SK-N-DZ (cell line): ENCODE measurements at regions not wholly inside any gene's neighbourhood (a gene's known extent, or its start where the extent isn't known, plus 50 kb on each side); places are given as distances from the start of the nearest gene placed in this dataset.

Source experiments
- DNase-seq: peaks from one replicate; pipeline ENCODE4 v3.0.0-alpha.2; 2015; ENCODE audit warnings: low spot score

DNA sequence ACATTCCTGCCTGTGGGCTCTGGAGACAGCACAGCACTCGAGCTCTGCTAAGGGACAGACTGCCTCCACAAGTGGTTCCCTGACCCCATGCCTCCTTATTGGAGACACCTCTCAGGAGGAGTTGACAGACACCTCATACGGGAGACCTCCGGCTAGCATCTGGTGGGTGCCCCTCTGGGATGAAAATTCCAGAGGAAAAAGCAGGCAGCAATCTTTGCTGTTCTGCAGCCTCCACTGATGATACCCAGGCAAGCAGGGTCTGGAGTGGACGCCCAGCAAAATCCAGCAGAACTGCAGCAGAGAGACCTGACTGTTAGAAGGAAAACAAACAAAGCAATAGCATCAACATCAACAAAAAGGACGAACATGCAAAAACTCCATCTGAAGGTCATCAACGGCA, 639.4 kb downstream of the SLC16A7 start:
- no peak for DNase-seq

DNA sequence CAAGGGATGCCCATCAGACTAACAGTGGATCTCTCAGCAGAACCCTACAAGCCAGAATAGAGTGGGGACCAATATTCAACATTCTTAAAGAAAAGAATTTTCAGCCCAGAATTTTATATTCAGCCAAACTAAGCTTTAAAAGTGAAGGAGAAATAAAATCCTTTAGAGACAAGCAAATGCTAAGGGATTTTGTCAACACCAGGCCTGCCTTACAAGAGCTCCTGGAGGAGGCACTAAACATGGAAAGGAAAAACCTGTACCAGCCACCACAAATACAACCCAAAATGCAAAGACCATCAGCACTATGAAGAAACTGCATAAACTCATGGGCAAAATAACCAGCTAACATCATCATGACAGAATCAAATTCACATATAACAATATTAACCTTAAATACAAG, 640.6 kb downstream of the SLC16A7 start:
- DNase-seq, result peak; percentile 42

DNA sequence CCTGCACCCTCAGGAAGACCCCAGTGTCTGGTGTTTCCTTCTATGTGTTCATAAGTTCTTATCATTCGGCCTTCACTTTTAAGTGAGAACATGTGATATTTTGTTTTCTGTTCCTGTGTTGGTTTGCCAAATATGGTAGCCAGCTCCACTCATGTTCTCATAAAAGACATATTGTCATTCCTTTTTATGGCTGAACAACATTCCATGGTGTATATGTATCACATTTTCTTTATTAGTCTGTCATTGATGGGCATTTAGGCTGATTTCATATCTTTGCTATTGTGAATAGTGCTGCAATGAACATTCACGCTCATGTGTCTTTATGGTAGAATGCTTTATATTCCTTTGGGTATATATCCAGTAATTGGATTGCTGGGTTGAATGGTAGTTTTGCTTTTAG, 645.1 kb downstream of the SLC16A7 start:
- DNase-seq, result no peak

DNA sequence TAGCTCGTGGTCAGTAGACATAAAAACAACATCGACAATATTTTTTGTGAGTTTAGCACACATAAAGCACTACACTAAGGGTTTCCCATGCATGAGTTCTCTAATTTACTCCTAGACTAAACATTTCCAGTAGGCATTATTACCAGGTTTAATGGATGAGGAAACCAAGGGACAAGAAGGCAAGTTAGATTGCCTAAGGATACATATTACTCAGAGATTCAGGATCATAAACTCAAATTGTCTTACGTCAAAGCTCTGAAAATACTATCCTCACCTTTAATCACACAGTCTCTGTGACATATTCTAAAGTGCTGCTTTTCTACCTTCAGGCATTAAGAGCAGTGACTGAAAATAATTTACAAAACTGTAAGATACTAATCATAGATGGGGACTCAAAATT, 655.3 kb downstream of the SLC16A7 start:
- DNase-seq, result no peak

DNA sequence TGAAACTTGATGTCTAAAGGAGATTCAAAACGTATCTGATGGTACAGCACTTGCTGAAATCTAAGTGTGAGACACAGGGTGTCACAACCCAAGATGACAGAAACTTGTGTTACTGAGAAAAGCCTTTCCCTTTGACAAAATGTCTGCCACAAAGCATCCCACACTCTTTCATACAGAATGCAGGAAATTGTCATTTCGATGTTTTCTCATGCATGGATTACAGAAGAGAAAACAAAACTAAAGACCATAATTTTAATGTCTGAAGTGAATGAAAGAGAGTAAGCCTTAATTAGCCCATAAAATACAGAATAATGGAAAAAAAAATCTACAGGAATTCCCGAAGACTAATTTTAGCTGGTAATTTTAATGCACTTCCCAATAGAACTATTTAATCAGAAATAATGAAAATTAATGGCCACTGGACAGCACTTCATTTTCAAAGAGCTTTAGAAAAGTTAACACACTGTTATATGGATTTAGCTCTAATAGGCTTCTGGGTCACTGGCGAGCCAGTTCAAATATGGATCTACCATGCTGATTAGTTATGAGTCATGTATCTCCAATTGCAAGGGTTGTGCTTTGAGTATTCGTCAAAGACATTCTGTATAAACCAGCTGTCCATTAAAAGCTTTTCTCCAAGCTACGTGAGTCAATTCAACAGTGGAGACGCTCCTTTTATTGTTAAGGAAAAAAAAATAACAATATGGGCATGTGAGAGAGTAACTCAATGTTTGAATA, 656.7 kb downstream of the SLC16A7 start:
- no peak for DNase-seq

DNA sequence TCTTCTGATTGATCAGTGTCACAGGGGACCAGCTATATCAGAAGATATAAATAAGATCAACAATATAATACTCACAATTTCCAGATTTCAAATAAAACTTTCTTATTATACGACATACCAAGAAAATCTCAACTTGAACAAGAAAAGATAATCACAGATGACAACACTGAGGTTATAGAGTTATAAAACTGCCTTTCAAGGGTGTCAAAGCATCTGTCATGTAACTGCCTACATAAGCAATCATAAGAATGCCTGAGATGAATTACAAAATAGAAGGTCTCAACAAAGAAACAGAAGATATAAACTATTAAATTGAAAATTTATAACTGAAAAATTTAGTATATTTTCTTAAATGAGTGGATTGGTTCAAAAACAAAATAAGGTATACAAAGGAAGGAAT, 659.2 kb downstream of the SLC16A7 start:
- no peak for DNase-seq

DNA sequence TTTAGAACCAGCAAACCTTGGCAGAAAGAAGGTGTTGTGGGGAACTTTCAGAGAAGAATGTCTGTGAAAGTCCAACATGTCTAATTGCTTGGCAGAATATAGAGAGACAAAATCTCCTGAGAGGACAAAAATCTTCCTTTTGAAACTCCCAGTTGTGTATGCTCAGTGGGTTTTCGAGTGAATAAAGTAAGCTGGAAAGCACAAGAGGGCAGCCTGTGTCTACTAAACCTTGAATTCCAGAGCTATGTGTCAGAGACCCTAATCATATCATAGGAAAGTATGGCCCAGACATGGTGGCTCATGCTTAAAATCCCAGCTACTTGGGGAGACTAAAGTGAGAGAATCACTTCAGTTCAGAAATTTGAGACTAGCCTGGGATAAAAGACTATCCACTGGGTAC, 661.2 kb downstream of the SLC16A7 start:
- peak; percentile 17 for DNase-seq

DNA sequence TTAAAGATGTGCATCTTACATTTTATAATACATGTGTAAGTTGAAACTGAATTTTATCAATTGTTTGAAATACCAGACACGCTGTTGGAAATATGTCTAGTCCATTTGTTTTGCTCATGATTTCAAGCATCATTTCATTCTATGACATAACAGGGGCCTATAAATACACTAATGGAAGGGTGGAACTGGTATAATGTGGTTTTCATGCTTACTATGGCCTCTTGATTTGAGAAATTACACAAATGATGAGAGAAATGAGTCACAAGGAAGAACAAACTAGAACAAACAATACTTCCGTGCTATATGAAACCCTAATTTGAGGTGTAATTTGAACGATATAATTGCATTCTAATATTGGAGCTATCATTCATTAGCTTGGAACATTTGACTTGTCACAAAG, 663.4 kb downstream of the SLC16A7 start:
- DNase-seq, result no peak

DNA sequence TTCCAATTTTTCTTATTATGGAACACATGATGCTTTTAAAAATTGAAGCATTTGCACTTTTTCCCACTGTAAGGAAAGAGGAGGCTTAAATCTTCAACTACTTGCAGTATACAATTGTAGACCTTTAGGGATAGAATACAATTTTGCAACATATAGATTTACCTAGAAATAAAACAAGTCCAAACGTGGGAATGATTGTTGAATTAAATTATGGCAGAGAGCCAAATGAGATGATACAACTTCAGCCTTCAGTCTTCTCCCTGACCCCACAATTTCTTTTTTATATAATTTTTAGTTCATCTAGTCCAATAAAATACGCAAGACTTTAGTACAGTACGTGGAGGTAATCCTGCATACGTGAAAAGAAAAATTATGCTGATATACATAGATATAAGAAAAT, 666.5 kb downstream of the SLC16A7 start:
- DNase-seq, result no peak

DNA sequence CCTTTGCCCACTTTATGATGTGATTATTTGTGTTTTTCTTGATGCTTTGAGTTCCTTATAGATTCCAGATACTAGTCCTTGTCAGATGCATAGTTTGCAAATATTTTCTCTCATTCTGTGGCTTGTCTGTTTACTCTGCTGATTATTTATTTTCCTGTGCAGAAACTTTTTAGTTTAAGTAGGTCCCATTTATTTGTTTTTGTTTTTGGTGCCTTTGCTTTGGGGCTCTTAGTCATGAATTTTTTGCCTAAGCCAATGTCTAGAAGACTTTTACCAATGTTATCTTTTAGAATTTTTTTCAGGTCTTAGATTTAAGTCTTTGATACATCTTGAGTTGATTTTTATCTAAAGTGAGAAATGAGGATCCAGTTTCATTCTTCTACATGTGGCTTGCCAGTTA, 667.3 kb downstream of the SLC16A7 start:
- DNase-seq, result no peak

DNA sequence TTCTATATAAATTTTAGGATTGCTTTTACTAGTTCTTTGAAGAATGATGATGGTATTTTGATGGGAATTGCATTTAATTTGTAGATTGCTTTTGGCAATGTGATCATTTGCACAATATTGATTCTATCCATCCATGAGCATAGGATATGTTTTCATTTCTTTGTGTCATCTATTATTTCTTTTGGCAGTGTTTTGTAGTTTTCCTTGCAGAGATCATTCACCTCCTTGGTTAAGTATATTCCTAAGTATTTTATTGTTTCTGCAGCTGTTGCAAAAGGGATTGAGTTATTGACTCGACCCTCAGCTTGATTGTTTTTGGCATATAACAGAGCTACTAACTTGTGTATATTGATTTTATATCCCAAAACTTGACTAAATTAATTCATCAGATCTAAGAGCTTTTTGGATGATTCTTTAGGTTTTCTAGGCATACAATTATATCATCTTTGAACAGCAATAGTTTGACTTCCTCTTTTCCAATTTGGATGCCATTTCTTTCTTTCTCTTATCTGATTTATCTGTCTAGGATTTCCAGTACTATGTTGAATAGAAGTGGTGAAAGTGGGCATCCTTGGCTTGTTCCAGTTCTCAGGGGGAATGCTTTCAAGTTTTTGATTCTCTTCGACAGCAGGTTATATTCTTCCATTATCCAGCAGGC, 668.1 kb downstream of the SLC16A7 start:
- no peak for DNase-seq

DNA sequence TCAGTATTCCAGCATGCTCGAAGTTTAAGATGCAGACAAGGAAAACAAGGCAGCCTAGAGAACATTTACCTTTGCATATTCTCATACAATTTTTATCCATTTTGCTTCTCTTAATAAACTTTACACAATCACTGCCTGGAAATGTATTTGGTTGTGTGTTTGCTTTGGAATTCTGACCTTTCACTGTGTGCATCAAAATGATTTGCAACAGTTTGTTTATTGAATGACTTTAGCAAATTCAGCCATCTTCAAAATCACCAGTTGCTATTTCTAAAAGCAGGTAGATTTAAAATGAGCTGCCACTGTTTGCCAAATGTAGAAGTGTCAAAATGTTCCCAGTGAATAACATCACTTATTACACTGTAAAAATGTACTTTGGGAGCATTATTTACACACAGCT, 669.9 kb downstream of the SLC16A7 start:
- DNase-seq, result no peak

DNA sequence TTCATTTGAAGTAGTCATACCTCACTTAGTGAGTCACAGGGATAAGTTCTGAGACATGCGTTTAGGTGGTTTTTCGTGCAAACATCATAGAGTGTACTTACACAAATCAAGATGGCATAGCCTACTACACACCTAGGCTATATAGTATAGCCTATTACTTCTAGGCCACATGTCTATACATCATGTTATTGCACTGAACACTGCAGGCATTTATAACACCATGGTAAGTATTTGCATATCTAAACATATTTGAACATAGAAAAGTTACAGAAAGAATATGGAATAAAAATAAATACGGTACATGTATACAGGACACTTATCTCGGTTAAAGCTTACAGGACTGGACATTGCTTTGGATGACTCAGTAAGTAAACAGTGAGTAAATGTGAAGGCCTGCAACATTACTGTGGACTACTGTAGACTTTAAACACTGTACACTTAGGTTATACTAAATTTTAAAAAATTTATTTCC, 670.6 kb downstream of the SLC16A7 start:
- DNase-seq, result no peak

DNA sequence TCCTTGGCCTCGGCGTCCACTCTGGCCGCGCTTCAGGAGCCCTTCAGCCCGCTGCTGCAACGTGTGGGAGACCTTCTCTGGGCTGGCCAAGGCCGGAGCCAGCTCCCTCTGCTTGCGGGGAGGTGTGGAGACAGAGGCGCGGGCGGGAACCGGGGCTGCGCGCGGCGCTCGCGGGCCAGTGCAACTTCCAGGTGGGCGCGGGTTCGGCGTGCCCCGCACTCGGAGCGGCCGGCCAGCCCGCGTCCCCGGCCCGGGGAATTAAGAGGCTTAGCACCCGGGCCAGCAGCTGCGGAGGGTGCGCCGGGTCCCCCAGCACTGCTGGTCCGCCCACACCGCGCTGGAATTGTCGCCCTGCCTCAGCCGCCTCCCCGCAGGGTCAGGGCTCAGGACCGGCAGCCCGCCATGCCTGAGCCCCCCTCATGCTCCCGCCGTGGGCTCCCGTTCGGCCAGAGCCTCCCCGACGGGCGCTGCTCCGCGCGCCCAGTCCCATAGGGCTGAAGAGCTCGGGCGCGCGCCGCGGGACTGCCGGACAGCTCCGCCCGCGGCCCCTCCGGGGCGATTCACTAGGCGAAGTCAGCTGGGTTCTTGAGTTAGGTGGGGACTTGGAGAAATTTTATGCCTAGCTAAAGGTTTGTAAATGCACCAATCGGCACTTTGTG, 673.9 kb downstream of the SLC16A7 start:
- DNase-seq, result no peak

DNA sequence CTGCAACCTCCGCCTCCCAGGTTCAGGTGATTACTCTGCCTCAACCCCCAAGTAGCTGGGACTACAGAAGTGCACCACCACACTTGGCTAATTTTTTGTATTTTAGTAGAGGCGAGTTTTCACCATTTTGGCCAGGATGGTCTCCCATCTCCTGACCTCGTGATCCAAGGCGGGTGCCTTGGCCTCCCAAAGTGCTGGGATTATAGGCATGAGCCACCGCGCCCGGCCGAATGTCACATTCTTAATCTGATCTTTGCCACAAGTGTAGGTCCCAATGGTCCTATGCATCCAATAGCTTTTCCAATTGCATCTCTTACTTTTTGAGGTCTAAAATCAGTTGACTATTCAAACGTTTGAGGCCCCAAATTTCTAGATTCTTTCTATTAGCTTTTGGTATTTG, 676.0 kb downstream of the SLC16A7 start:
- DNase-seq, result no peak

DNA sequence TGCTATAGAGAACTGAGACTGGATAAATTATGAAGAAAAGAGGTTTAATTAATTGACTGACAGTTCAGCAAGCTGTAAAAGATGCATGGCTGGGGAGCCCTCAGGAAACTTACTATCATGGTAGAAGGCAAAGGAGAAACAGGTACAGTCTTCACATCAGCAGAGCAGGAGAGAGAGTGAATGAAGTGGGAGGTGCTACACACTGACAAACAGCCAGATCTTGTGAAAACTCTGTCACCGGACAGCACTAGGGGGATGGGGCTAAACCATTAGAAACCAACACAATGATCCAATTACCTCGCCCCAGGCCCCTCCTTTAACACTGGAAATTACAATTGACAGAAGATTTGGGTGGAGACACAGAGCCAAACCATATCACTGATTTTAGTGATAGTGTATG, 682.4 kb downstream of the SLC16A7 start:
- DNase-seq, result no peak

DNA sequence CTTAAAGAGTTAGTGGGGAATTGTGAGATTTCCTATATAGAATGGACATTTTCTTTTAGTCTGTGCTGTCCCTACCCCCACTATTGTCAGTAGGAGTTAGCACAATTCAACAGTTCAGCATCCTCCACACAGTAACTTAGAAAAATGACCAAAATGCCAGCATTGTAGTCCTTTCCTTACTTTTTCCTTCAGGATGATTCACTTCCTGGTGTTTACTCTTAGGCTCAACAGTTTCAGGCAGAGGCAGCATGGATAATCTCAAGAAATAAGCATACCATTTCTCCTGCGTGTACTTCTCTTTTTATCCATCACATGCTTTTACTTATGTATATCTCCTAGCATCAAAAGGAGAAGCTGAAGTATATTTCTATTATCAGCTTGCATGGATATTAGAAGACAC, 683.4 kb downstream of the SLC16A7 start:
- DNase-seq, result no peak

DNA sequence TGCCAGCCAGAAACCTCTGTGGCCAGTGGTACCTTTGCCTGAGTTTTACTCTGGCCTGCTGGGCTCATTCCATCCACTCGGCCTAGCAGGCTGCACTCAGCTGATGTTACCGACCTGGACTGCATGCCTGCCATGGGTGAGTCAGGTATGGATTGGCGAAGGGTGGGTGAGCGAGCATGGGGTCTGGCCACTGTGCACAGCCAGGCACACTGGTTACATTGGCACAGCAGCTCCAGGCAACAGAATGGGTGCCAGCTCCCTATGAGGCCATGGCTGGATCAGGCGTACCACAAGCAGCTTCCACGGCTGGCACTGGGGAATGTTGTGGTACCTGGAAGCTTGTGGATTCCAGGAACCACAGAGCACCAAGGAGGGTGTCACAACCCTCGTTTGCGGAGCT, 685.7 kb downstream of the SLC16A7 start:
- DNase-seq, result no peak

DNA sequence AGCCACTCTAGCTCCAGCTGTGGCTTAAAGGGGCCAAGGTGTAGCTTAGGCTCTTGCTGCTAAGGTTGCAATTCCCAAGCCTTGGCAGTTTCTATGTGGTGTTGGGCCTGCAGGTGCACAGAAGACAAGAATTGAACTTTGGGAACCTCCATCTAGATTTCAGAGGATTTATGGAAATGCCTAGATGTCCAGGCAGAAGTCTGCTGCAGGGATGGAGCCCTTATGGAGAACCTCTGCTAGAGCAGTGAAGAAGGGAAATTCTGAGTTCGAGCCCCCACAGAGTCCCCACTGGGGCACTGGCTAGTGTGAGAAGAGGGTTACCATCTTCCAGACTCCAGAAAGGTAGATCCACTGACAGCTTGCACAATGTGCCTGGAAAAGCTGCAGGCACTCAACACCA, 694.7 kb downstream of the SLC16A7 start:
- DNase-seq, result no peak

DNA sequence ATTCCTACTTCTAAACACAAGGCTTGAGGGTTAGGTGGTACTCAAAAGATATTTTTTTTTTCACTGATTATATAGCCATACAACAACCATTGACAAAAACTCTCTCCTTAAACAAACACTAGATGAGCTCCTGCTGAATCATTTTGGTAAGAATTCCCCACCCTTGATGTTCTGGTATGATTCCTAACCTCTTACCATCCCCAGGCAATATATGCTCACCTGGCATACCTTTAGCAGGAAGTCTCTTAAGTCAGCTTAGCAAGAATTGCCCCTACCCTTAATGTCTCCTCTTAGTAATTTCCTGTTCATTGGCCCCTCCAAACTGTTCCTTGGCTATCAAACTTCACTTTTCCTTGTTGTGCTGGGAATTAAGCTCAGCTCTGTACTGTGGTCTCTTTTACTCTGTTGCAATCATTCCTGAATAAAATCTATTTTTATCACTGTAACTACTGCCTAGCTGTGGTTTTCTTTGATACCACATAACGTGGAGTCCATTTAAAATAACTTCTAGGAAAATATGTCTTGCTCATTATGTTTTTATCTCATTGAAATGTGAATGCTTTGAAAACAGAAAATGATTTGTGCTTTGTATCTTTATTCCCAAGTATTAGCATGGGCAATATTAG, 712.6 kb downstream of the SLC16A7 start:
- DNase-seq, result no peak

DNA sequence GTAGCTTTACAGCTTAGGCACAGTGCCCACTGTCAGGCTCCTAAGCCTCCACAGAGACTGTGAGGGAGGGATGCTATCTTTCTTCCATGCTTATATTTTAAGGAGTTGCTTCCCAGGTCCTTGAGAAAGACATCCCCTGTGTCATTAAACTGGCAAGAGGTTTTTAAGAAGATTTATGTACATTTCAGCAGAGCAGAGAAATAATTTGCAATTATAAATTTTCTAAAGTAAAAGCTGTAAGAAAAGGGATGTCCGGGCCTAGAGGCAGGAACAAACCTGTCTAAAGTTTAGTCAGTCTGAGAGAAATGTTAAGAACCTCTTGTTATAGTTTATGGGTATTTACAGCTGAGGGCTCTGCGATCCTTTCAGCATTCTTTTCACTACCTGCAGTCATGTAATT, 716.1 kb downstream of the SLC16A7 start:
- no peak for DNase-seq

DNA sequence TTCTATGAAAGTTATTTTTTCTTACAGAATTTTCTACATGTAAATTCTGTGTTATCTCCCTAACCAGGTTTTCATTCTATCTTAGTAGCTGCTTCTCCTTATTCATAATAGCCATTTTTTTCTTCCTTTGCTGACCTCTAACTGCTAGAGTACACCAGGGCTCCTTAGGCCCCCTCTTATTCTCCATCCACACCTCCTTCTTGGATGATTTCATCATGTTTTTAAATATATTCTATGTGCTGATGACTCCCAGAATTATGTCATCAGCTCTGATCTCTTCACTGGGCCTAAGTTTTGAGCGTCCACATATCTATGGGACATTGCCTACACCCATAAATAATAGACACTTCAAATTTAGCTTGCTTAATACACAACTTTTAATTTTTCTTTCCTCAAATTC, 721.5 kb downstream of the SLC16A7 start:
- no peak for DNase-seq

DNA sequence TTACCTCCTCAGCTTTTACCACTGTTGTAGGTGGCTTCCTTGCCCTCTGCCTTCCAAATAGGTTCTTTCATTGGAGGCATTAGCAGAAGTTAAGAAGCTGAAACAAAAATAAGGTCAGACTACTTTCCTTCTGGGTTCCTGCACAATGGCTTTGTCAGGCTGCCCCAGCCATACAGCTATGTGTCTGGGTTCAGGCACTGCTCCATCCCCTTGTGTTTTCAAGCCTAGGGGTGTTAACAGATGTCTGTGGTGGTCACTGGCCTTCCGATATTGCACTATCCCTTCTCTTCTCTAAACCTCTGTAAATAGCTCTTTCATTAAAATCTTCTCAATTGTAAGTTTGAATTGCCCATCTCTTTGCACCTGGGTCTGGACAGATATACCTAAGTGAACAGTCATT, 728.9 kb downstream of the SLC16A7 start:
- no peak for DNase-seq
